Caco-2 (cell line): ENCODE measurements at regions not wholly inside any gene's neighbourhood (a gene's known extent, or its start where the extent isn't known, plus 50 kb on each side); places are given as distances from the start of the nearest gene placed in this dataset.

ENCODE experiments used
- BruUV-seq: library from RNA; stranded (reverse); fragments of 400-500 nt; replicated peaks from 2 replicates; lab custom pipeline; 2021; lab: Mats Ljungman, UMichigan
- CTCF ChIA-PET: fragments of 300-600 bp; sonication (Branson Sonifier 250); formaldehyde crosslinking; loops from one replicate; lab custom pipeline; 2022; ENCODE audit warnings: antibody characterized with exemption; lab: Charles Lee
- POLR2A ChIA-PET: fragments of 300-600 bp; sonication (Branson Sonifier 250); formaldehyde crosslinking; loops from one replicate; lab custom pipeline; 2022; ENCODE audit warnings: antibody characterized with exemption; lab: Charles Lee
- DNase-seq, 2 experiments: peaks; one replicate each; pipeline versions ENCODE4 v3.0.0 to v3.0.0-alpha.2; 2020 to 2022
- H3K27me3 ChIP-seq: replicated peaks from 2 replicates; pipeline ENCODE4 v1.6.0; 2011; ENCODE audit warnings: low read length; ENCODE audit not compliant: control insufficient read depth, insufficient read depth
- H3K36me3 ChIP-seq: 2 replicates; pipeline ENCODE4 v1.5.1; 2011; ENCODE audit warnings: low read length; ENCODE audit not compliant: control insufficient read depth, insufficient read depth
- H3K4me1 ChIP-seq: fragments of 250-450 bp; sonication (Bioruptor Pico); 2 replicates; pipeline ENCODE4 v1.5.1; 2020; ENCODE audit warnings: mild to moderate bottlenecking
- H3K4me3 ChIP-seq: 2 replicates; pipeline ENCODE4 v1.5.1; 2011; ENCODE audit warnings: low read depth, mild to moderate bottlenecking, control low read depth, low read length
- H3K9me3 ChIP-seq: fragments of 250-450 bp; sonication (Bioruptor Pico); 2 replicates; pipeline ENCODE4 v1.5.1; 2020; ENCODE audit warnings: mild to moderate bottlenecking, moderate library complexity
- H3K27ac Mint-ChIP-seq: one replicate; pipeline ENCODE4 v1.8.0; 2022; ENCODE audit warnings: mixed read lengths; ENCODE audit not compliant: unreplicated experiment
- H3K27me3 Mint-ChIP-seq: one replicate; pipeline ENCODE4 v1.8.0; 2022; ENCODE audit warnings: mixed read lengths; ENCODE audit not compliant: insufficient read depth, unreplicated experiment
- H3K36me3 Mint-ChIP-seq: one replicate; pipeline ENCODE4 v1.8.0; 2022; ENCODE audit warnings: mild to moderate bottlenecking, mixed read lengths; ENCODE audit not compliant: insufficient read depth, unreplicated experiment
- H3K4me1 Mint-ChIP-seq: one replicate; pipeline ENCODE4 v1.8.0; 2022; ENCODE audit warnings: low read depth, mixed read lengths; ENCODE audit not compliant: unreplicated experiment
- H3K4me3 Mint-ChIP-seq: one replicate; pipeline ENCODE4 v1.8.0; 2022; ENCODE audit warnings: mild to moderate bottlenecking, moderate library complexity, mixed read lengths; ENCODE audit not compliant: unreplicated experiment
- H3K9me3 Mint-ChIP-seq: one replicate; pipeline ENCODE4 v1.8.0; 2022; ENCODE audit warnings: mixed read lengths; ENCODE audit not compliant: unreplicated experiment
- CTCF ChIP-seq, 2 experiments: fragments of 200-600 bp in 1 of 2; IDR thresholded peaks; 1 replicate in 1 of 2; 2 replicates in 1 of 2; pipeline versions ENCODE4 v1.5.1 to v1.8.0; 2011 to 2022; ENCODE audit warnings: antibody characterized with exemption in 1 of 2, control low read depth in 1 of 2, inconsistent platforms in 1 of 2, low read depth in 1 of 2, low read length in 1 of 2, mild to moderate bottlenecking in 1 of 2, moderate library complexity in 1 of 2; ENCODE audit not compliant: insufficient read depth in 1 of 2, severe bottlenecking in 1 of 2, unreplicated experiment in 1 of 2
- intact Hi-C: fragments of 100-400 bp; cut with micrococcal nuclease; formaldehyde crosslinking; loops from one replicate; pipeline ENCODE4 v1.10.0; 2022; ENCODE audit not compliant: unreplicated experiment

DNA sequence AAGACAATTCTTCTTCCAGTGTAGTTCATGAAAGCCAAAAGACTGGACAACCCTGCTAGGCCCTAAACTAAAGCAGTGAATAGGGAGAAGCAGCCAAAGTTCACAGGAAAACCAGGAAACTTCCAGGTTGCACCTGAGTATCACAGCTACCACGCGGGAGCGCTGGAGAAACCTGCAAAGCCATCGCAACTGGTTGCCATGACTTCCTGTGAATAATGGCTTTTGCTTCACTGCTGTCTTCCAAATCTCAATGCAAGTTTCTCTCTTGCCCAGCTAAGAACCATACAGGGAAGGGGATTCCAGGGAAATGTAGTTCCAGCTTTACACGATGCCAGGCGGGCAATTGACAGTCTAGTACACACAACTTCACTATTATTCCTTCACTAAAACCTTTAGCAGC, 114.1 kb downstream of the GXYLT1 start:
- POLR2A ChIA-PET = no interaction called here
- Histone ChIP-seq H3K4me3 (no peak overlapping the region), H3K27me3 (no peaks in the 10 kb centered on the region), H3K36me3 (no peaks in the 10 kb centered on the region), H3K4me1 (no peaks in the 10 kb centered on the region), H3K9me3 (no peaks in the 10 kb centered on the region)
- intact Hi-C loops = no loop called here
- peaks cover 10% of the 10 kb centered on the region for H3K27me3 Mint-ChIP-seq
- no peak for TF ChIP-seq CTCF (IDR thresholded peaks at IDR 0.05; ENCODE audit: insufficient read depth in 1 of 2, low read depth in 1 of 2, low read length in 1 of 2, severe bottlenecking in 1 of 2, unreplicated experiment in 1 of 2)
- no peak for DNase-seq
- H3K9me3 Mint-ChIP-seq = no peaks in the 10 kb centered on the region
- CTCF ChIA-PET = interaction anchor here (0.6 kb wide), 1 partner anchor 30 kb away, joined by 5 read pairs; no protein-coding TSS in a partner anchor
- H3K36me3 Mint-ChIP-seq = no peaks in the 10 kb centered on the region
- no TSS peak for BruUV-seq
- no peaks in the 10 kb centered on the region for H3K4me1 Mint-ChIP-seq
- no peak overlapping the region for H3K27ac Mint-ChIP-seq
- H3K4me3 Mint-ChIP-seq = no peak overlapping the region

DNA sequence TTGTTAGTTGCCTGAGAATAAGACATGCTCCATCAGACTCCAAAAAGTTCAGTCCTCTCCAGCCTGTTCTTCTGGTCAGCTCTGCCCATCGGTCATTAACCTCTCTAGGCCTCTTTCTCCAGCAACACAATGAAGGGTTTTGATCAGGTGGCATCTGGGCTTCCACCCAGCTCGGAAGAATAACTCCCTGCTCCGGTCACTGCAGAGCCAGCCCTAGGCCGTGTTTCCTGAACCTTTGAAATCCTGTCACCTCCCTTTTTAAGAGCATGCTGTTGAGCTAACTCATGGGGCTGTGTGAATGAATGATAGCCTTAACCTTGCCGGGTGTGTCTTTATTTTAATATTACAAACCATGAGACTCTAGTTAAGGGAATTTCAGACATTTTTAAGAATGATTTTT, 117.1 kb downstream of the GXYLT1 start:
- no peaks in the 10 kb centered on the region for H3K9me3 ChIP-seq
- H3K27me3 Mint-ChIP-seq = peaks cover 6% of the 10 kb centered on the region
- TF ChIP-seq CTCF (IDR thresholded peaks at IDR 0.05; ENCODE audit: insufficient read depth in 1 of 2, low read depth in 1 of 2, low read length in 1 of 2, severe bottlenecking in 1 of 2, unreplicated experiment in 1 of 2) = no peak
- no peak overlapping the region for H3K27ac Mint-ChIP-seq
- BruUV-seq = no TSS peak
- H3K9me3 Mint-ChIP-seq = no peaks in the 10 kb centered on the region
- H3K4me3 Mint-ChIP-seq = no peak overlapping the region
- CTCF ChIA-PET = no interaction called here
- intact Hi-C loops = no loop called here
- POLR2A ChIA-PET = no interaction called here
- H3K27me3 ChIP-seq = peaks cover 2% of the 10 kb centered on the region
- no peaks in the 10 kb centered on the region for H3K4me1 Mint-ChIP-seq
- H3K36me3 Mint-ChIP-seq = no peaks in the 10 kb centered on the region
- H3K4me1 ChIP-seq = no peaks in the 10 kb centered on the region
- no peaks in the 10 kb centered on the region for H3K36me3 ChIP-seq
- DNase-seq = no peak
- H3K4me3 ChIP-seq = no peak overlapping the region

DNA sequence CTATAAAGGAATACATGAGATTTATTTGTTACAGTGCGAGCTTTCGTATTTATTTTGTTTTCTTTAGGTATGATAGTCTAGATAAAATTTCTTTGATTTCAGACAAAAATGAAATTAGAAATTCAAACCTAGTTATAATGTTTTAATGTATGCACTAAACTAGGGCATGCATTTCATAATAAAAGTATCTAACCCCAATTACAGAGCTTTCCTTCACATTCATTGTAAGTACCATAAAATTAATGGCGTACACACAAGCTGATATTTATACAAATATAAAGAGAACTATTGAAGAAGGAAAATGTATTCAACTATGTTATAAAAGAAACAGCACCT, 120.2 kb downstream of the GXYLT1 start:
- CTCF ChIA-PET = interaction anchor here (0.9 to 1.2 kb wide), 4 partner anchors 9 to 1078 kb away, joined by 4 to 8 read pairs (median 6); no protein-coding TSS in a partner anchor
- H3K4me1 Mint-ChIP-seq = no peaks in the 10 kb centered on the region
- H3K36me3 ChIP-seq = no peaks in the 10 kb centered on the region
- H3K4me3 ChIP-seq = no peak overlapping the region
- no peaks in the 10 kb centered on the region for H3K9me3 ChIP-seq
- no peak for DNase-seq
- H3K4me1 ChIP-seq = no peaks in the 10 kb centered on the region
- POLR2A ChIA-PET = interaction anchor here (0.5 kb wide), 1 partner anchor 399 kb away, joined by 3 read pairs; no protein-coding TSS in a partner anchor
- peaks cover 2% of the 10 kb centered on the region for H3K27me3 ChIP-seq
- peaks cover 2% of the 10 kb centered on the region for H3K27me3 Mint-ChIP-seq
- intact Hi-C loops = loop anchor here (1.0 to 5.0 kb wide), 9 partner anchors 92 to 1078 kb away; no protein-coding TSS in a partner anchor
- no peak overlapping the region for H3K4me3 Mint-ChIP-seq
- no peaks in the 10 kb centered on the region for H3K36me3 Mint-ChIP-seq
- H3K27ac Mint-ChIP-seq = no peak overlapping the region
- no TSS peak for BruUV-seq
- TF ChIP-seq CTCF (IDR thresholded peaks at IDR 0.05; ENCODE audit: insufficient read depth in 1 of 2, low read depth in 1 of 2, low read length in 1 of 2, severe bottlenecking in 1 of 2, unreplicated experiment in 1 of 2) = no peak
- no peaks in the 10 kb centered on the region for H3K9me3 Mint-ChIP-seq
